GM18870 (cell line): ENCODE measurements at regions not wholly inside any gene's neighbourhood (a gene's known extent, or its start where the extent isn't known, plus 50 kb on each side); places are given as distances from the start of the nearest gene placed in this dataset.
"Not testable (repeated sequence)": the region's sequence is repeated elsewhere in the genome, so short reads cannot be mapped to it uniquely, and the experiment has no call there.

Experiments used
- ATAC-seq: cut with Tn5 transposase; IDR thresholded peaks from one replicate; pipeline ENCODE4 v1.9.1; 2021; ENCODE audit warnings: moderate library complexity; ENCODE audit not compliant: unreplicated experiment

DNA sequence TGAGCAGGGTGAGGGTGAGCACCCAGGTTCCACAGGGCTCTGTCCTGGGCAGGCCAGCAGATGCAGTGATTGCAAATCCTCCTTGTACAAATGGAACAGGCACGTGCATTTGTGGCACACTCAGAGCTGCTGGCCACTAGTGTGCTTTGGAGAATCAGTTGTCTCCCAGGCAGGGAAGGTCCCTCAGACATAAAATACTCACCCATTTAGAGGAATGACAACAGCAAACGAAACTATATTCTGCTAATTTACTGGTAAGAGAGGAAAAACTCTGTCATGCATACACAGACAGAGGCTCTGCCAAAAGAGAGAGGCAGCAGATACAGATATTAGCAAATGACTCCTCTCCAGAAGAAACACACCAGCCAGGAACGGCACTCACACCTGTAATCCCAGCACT lies 116.5 kb upstream of the PLGLB2 start:
- not testable (repeated sequence) for ATAC-seq

GRCh38 chr2:87633287-87633963 lies 114.5 kb upstream of the PLGLB2 start:
- ATAC-seq, result not testable (repeated sequence)

GRCh38 chr2:87634106-87634505 lies 113.8 kb upstream of the PLGLB2 start:
- ATAC-seq, result not testable (repeated sequence)

DNA sequence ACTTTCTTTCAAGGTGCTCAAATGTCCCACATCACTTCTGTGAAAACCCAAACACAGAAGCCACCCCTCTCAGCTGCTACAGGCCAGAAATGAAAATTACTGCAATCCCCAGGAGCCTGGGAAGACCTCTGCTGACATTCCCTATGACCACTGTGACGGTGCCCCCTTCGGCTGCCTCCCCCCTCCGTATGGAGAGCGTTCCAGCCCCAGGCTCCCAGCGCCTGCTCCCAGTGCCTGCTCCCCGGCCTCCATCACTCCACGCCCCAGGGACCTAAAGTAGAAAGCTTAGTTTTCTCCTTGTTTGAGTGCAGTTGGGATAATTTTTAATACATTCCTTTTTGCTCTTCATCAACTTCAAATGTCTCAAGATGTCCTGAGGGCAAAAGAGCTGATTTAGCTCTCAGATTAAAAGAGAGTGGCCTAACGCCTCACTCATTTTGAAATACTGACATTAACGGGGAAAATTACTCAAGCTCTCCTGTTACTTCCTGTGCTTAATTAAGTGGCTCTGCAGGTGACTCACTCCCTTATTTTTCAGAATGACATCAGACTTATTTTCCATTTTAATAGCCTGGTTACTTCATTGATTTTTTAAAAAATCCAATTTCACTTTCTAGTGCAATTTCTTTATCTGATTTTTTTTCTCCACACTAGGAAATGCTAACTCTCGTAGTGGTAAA lies 112.8 kb upstream of the PLGLB2 start:
- not testable (repeated sequence) for ATAC-seq

DNA sequence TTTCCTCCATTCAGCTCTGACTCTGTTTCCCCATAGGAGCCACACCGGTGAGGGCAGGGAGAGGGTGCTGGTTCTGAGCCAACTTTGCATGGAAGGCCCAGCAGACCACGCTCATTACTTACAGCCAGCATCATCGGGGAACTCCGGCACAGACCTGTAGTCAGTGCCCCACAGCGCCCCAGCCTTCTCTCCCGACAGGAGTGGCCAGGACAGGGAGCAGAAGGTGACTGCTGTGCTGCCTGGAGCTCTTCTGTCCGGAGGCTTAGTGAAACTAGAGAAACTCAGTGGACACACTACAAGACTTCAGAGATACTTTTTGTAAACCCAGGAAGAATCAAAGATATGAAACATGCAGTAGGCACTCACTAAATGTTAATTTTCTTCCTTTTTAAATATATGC lies 111.6 kb upstream of the PLGLB2 start:
- ATAC-seq, result not testable (repeated sequence)

- ATAC-seq, result not testable (repeated sequence)
Measured at GRCh38 chr2:87636735-87637134, 111.2 kb upstream of the PLGLB2 start.

DNA sequence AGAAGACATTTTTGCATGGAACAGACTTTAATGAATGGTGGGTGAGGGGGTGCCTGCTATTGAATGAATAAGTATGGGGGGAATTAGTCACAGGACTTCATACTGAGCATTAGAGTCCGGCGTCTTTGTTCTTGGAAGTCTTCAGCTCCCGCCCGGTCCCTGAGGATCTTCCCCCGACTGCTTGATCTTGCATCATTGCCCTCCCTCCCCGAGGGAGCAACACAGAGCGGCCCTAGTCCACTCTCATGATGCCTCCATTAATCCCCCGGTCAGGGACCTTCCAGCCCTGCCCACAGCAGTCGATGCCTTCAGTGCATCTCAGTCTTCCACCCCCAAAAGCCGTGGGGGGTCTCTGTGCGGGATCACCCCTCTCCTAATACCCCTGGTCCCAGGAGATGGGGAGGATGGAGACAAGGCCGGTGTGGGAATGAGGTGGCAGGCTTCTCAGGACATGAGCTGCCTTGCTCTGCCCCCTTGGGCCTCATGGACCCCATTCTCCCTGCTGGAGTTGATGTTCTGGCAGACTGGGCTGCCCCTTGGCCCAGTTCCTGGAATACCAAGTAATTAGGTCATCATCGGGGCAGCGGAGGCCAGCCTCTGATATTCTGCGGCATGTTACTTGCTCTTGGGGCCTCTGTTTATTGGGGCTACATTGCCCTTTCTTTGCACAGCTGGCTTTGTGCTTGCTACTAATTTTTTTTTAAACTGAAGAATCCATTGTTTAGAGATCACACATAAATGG lies 110.5 kb upstream of the PLGLB2 start:
- ATAC-seq, result not testable (repeated sequence)

DNA sequence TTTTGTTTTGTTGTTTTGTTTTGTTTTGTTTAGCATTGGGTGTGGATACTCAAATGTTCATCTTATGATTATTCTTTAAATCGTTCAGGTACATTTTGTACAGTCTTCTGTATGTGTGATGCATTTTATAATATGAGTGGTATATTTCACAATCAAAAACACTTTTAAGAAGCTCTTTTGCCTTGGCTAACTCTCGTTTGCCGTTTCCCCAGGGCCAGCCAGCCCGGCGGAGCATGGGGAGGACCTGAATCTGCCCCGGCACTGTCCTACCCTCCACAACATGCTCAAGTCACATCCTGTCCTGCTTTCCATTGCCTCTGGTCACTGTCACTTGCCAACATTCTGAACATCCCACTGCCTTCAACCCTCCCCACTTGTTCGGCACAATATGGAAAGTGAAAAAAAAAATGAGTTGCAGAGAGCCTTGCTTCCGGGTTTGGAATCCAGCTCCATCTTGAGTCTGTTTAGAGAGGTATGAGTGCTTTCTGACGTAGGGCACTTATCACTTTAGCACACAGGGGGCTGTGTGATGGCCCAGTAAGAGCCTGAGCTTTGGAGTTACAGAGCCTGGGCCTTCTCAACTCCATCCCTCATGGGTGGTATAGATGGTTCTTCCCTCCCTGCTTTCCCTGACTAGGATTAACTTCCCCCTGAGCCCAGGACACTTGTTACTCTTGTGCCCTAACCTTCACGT lies 109.6 kb upstream of the PLGLB2 start:
- ATAC-seq, result not testable (repeated sequence)

DNA sequence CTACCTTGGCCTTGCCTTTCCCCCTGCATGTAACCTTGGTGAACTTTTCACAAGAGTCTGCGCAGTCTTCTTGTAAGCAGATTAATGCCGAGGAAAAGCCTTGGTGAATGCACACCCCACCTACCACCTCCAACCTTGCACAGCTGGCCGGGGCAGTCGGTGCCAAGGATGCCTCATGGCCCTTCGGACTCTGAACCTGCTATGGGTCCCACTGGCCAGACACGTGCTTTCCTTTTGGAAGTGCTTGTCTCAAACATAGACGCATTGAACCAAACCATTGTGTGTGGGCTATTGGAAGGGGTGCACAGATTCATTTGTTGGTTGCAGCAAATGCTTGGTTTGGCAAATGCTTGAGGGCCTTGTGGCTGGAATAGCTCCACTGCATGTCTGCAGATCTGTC lies 109.0 kb upstream of the PLGLB2 start:
- ATAC-seq, result not testable (repeated sequence)

GRCh38 chr2:87639801-87640440 lies 108.0 kb upstream of the PLGLB2 start:
- ATAC-seq, result not testable (repeated sequence)

- ATAC-seq, result not testable (repeated sequence)
Measured at GRCh38 chr2:87640961-87641563, 106.8 kb upstream of the PLGLB2 start.

- not testable (repeated sequence) for ATAC-seq
Measured at GRCh38 chr2:87643165-87643564, 104.7 kb upstream of the PLGLB2 start.

DNA sequence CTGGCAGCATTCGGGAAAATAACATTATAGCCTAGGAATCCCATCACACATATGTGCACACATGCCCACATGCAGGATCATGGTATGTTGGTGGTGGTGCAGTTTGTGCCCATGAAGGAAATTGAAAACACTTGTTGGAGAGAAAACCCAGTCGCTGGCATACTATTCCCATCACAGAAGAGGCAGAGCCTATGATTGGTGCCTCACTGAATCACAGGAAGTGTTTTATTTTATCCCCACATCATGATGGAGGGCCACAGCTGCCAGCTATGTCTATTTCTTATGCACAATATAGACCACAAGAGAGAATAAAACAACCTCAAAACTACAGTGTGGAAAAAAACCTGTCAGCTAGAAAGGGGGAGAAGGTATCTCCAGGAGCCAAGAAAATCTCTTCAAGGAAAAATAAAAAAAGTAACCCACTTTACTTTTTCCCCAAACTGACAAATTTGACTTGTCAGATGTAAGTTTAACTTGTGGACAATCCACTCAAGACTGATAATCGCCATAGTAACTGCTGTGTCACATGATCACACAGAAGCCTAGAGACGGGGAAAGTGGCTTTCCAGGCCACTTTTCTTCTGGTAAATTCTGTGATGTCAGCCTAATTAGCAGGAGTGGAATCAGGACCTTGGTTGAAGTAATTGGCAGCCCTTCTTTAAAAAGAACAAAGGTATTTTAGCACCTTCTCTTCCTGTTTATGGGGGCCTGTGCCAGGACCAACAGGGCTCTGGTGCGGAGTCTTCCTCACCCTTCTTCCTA lies 100.0 kb upstream of the PLGLB2 start:
- not testable (repeated sequence) for ATAC-seq

DNA sequence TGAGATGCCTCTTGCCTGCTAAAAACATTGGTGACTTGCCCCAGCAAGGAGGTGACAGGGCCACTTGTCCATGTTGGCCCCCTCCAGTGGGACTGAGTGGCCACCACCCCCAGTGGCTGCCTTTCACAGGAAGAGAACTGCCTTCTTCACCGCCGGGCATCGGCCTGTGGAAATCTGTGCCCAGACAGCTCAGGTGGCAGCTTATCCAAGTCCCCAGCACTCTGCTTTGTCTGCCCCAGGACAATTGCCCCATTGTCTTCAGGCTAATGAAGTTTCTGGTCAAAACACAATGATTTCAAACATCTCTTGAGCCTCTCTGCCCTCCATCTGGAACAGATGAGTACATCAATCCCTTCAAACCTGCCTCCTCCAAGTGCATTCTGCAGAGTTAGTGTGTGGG lies 99.1 kb upstream of the PLGLB2 start:
- not testable (repeated sequence) for ATAC-seq

GRCh38 chr2:87649871-87650270 lies 98.0 kb upstream of the PLGLB2 start:
- ATAC-seq, result not testable (repeated sequence)

DNA sequence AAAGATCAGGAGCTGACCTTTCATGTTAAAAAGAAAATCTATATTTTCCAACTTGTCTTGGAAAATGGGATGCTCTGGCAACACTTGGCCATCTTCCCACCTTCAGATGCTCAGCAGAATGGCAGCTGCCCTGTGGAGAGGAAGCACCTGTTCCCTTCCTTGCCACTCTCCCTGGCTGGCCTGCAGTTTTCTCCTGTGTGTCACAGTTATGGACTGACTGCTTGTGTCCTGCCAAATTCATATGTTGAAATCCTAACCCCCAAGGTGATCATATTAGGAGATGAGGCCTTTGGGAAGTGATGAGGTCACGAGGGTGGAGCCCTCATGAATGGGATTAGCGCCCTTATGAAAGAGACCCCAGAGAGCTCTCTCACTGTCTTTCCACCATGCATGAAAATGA lies 97.0 kb upstream of the PLGLB2 start:
- ATAC-seq, result not testable (repeated sequence)

- not testable (repeated sequence) for ATAC-seq
Measured at GRCh38 chr2:87651589-87651988, 96.3 kb upstream of the PLGLB2 start.

- ATAC-seq, result not testable (repeated sequence)
Measured at GRCh38 chr2:87653373-87653772, 94.5 kb upstream of the PLGLB2 start.

GRCh38 chr2:87654136-87654814 lies 93.6 kb upstream of the PLGLB2 start:
- ATAC-seq, result not testable (repeated sequence)
